ENCODE measurements at regions not wholly inside any gene's neighbourhood (a gene's known extent, or its start where the extent isn't known, plus 50 kb on each side); places are given as distances from the start of the nearest gene placed in this dataset.

DNA sequence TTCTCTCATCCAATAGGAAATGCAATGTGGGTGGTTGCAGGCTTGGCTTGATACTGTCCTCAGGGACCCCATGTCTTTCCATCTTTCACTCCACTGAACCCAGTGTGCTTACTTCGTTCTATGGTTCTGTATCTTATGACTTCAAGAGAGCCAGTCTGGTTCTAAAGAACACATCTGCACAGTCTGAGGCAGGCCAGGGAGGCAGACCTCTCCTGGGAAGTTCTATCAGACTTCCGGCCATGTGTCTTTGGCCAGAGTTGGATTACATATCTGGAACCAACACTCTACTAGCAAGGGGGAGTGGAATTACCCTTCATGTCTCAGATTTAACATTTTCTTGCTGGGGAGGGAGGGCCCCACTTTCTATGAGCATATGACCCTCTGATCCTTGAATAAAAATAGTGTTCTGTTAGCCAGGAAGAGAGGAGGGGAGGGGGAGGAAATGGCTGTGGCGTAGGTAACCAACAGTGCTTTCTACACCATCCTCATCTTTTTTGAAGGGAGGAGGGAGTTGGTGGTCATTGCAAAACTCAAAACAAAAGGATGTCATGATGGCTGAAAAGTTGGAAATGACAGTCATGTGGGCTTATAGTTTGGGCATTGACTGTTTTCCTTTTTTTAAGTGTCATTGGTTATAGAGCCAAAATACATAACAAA is 370.2 kb downstream of the GATA3 start:
- WGBS (ENCODE audit: insufficient coverage, insufficient replicate concordance, low lambda C conversion rate, missing lambda C conversion rate) = 0% methylated on average over 3 of the region's 3 CpGs
- Histone ChIP-seq H3K9ac (ENCODE audit: control insufficient read depth, insufficient read depth, low read length) (no peak overlapping the region), H3K79me2 (ENCODE audit: control insufficient read depth, insufficient read depth, low read length) (no peaks in the 10 kb centered on the region), H3K4me3 (no peak overlapping the region), H3K4me1 (ENCODE audit: control insufficient read depth, insufficient read depth, low read length) (no peaks in the 10 kb centered on the region), H3K27me3 (replicated peaks in 1 of 2; ENCODE audit: control insufficient read depth in 2 of 2, insufficient read depth in 2 of 2, low read length in 1 of 2) (no peaks in the 10 kb centered on the region), H3K27ac (ENCODE audit: control insufficient read depth, insufficient read depth) (no peak overlapping the region), H2AFZ (ENCODE audit: control insufficient read depth, low read depth, low read length) (no peak overlapping the region), H4K20me1 (ENCODE audit: control insufficient read depth, insufficient read depth) (no peaks in the 10 kb centered on the region), H3K36me3 (ENCODE audit: control insufficient read depth in 2 of 2, insufficient read depth in 2 of 2, low read length in 1 of 2) (no peaks in the 10 kb centered on the region), H3K4me2 (ENCODE audit: control insufficient read depth, insufficient read depth) (no peak overlapping the region), H3K9me3 (replicated peaks; ENCODE audit: control insufficient read depth, insufficient read depth, low read length) (no peaks in the 10 kb centered on the region)
- no peak for FAIRE-seq
- POLR2A ChIA-PET = no interaction called here
- TF ChIP-seq ZNF207 (IDR thresholded peaks at IDR 0.05; ENCODE audit: borderline replicate concordance) (no peak), IKZF2 (IDR thresholded peaks at IDR 0.05) (no peak), ZNF687 (IDR thresholded peaks at IDR 0.05) (no peak), YBX1 (IDR thresholded peaks at IDR 0.05) (no peak), RBBP5 (conservative IDR thresholded peaks at IDR 0.05) (no peak)
- DNase-seq (ENCODE audit: low read depth, low spot score) = no peak
- CTCF ChIA-PET = interaction anchor here (1.6 kb wide), 1 partner anchor 14 kb away, joined by 3 read pairs; no protein-coding TSS in a partner anchor
- SMC1A ChIA-PET (ENCODE audit: uncharacterized antibody, unreplicated experiment) = no interaction called here
- BruUV-seq (replicated peaks) = no TSS peak
- RAD21 ChIA-PET (ENCODE audit: unreplicated experiment) = no interaction called here
- intact Hi-C loops (cut with micrococcal nuclease; ENCODE audit: unreplicated experiment) = no loop called here
- no peak for ATAC-seq
- in situ Hi-C loops (cut with MboI) = no loop called here
